GM19351 (cell line): ENCODE measurements at regions not wholly inside any gene's neighbourhood (a gene's known extent, or its start where the extent isn't known, plus 50 kb on each side); places are given as distances from the start of the nearest gene placed in this dataset.

Experiments used
- ATAC-seq: cut with Tn5 transposase; IDR thresholded peaks from one replicate; pipeline ENCODE4 v1.9.1; 2021; ENCODE audit warnings: mild to moderate bottlenecking, moderate library complexity; ENCODE audit not compliant: unreplicated experiment

DNA sequence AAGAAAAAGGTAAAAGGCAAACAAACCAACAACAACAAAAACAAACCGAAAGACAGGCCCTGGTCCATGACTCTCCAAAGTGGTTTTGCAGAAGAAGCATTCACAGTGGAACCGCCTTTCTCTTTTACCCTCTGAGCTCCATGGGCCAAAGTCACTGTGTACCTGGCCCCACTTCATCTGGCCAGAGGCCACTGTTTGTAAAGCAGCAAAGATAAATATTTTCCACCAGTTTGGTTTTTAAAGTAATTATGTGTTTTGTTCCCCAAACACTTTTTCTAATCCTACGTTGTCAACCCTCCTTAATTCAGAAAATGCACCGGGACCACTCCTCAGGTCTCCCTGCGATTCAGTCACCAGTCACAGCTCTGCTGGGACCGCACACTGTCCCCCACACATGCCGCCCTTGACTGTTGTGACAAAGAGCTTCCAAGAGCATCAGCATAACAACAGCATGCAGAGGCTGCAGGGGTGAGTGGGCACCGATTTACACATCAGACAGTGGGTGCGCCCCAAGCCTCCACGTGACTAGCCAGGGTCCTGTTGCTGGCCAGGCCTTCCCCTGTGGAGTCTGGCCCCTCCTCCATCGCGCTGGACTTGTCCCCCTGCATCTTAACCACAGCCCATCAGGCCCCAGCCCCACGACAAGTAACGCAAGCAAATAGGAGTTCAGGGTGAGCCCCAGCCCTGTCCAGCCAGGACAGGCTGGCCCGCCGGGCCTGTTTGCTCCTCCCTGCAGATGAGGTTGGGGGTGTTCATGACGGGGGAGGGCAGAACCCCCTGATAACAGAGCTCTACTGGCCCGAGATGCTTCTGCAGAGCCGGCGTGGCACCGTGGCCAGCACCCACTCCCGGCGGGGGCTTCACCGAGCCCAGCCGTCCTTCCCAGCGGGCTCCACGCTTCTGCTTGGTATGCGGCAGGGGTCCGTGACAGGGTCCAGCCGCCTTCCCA is 65.2 kb upstream of the DIO3 start:
- ATAC-seq: no peak

DNA sequence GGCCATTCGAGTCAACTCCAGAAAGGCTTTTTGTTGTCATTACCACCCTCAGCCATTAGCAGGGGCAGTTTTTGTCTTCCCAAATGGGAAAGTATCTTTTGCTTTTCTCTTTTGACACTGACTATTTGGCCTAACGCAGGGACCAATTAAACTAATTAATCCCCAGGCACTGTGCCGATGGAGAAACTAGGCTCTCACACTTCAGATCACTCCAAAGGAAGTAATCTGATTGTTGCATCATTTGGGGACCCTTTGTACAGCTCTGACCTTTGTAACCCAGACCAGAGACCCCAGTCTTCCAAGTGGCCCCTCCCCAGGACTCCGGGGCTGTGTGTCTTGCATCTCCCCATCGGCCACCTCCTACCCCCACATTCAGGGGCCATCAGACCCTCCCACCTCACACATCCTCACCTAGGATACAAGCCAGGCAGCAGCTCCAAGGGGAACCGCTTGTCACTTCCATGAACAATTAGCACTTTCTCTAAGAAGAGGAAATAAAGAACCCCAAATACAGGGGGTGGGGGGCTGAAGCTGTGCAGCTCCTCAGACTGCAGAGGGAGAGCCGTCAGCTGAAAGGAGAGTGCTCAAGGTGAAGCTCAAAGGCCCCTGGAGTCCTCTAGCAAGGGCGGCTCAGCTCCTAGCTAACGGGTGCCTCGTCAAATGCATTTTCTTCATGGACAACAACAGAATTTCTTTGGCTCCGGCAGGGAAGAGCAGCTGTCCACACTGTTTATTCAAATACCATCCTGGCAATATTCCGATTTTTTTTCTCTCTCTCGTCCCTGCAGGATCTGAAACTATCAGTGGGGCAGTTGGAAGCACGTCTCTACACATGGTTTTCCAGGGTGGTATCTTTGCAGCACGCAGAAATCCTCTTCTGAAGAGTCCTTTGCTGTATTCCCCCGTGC is 64.3 kb upstream of the DIO3 start:
- ATAC-seq: no peak

DNA sequence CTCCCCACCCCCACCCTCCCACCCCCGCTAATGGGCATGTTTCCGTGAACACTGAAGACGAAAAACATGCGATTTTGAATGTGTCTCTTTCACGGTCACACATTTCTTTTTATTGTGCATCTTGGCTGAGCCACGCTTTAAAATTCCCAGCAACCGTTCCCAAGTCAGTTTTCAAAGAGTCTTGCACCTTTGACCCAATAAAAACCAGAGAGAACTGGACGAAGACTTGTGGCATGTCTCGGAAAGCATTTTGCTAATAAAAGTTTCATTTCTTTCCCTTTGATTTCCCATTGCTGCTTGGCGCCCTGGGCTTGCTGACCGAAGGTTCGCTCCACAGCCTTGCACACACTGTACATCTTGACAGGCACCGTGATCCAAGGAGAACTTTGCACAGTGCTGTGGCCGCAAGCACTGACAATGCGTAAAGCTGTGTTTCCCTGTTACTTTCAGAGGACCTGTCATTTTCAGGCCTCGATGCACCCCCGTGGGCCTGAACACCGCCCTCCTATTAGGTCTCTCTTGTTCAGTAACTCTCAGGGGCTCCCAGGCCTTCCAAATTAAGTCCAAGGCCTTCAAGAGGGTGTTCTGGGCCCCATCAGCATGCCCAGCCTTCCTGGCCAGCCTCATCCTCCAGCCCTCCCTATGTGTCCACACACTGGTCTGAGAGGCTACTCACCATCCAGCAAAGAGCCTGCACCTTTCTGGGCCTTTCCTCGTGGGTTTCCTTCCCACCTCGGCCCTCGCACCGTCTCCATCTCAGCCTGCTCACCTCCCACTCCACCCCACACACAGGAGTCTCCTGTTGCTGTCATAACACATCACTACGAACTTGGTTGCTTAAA is 63.4 kb upstream of the DIO3 start:
- ATAC-seq: no peak

DNA sequence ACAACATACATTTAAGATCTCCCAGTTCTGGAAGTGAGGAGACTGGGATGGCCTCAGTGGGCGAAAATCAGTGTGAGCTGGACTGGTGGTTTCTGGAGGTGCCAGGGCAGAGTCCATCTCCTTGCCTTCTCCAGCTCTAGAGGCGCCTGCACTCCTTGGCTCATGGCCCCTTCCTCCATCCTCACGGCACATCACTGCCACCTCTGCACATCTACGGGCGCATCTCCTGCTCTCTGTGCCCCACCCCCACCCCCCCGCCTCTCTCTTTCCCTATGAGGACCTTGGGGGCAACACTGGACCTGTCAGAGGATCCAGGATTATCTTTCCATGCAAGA is 62.8 kb upstream of the DIO3 start:
- ATAC-seq: no peak

DNA sequence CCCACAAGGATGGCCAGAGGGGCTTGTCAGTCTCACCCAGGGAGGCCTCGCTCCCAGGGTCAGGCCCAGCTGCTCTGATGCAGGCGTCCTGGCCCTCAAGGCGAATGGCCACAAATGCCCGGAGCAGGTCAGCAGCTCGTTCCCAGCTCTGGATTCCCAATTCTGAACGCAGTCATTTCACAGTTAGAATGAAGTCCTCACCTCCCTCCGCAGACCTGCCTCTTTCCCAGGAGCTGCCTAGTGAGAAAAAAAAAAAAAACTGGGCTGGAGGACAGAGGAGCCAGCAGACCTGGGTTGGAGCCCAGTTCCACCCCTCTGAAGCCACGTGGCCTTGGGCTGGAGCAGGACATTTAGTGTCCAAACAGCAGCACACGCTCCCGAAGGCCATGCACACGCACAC is 62.2 kb upstream of the DIO3 start:
- ATAC-seq: no peak

DNA sequence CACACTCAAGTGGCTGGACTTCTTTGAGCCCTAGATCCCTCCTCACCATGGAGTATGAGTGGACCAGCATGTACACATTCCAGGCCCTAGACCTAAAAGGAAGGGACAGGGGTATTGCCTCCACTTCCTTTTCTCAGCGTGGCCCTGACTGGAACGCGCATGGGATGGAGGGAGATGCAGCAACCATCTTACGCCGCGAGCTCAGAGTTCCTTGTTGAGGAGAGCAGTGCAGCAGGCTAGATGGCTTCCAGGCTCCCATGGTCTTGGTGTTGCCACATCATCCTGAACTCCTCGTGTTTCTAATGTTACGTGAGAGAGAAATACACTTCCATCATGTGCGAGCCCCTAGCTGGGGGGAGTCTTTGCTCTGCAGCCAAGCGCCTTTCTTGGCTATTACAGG is 61.8 kb upstream of the DIO3 start:
- ATAC-seq: no peak

DNA sequence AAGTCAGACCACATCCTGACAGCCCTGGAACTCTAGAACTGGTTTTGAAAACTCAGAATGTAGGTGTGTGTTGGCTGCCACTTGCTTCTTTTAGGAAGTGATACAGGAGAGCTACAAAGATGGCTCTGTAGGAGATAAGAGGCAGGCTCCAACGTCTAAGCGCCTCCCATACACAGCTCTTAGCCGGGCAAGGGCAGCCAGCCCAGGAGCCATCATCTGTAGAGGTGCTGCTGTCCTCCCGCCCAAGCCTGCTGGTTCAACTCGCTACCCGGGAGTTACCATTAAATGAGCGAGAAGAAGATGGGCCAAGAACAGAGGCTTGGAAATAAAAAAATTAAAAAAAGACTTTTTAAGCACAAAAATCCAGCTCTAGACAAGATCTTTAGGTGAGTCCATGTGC is 61.2 kb upstream of the DIO3 start:
- no peak for ATAC-seq

DNA sequence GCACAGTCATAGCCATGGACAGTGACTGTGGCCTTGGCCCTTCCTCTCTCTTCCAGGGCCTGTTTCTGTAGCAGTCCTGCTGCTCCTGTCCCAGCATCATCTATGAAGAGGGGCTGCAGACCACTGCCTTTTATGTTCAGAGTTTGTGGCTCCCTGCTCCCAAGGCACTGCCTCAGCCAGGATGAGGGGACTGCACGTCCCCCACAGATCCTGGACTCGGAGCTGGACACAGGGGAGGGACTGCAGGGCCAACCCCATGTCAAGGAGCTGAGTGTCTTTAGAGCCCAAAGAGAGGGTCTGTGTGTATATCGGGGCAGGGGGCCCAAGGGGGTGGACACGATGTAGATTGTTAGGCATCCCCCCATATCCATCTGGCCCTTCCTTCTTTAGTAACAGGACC is 60.6 kb upstream of the DIO3 start:
- ATAC-seq: no peak

DNA sequence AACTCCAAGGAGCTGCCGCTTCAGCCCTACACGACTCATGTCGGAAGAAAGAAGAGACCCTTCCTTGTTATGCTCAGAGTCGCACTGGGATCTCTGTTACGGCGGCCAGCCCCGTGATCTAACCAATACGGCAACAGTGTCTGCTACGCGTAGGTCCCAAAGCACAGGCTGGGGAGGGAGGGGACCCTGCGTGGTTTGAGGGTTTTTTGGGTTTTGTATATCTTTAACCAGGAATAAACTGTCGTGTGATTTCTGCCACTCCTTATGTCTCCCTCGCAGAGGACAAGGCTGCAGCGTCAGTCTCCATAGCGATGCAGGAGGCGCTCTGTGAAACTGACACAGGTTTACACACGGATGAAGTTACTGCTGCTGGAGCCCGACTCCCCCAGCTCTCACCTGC is 60.0 kb upstream of the DIO3 start:
- ATAC-seq: no peak

DNA sequence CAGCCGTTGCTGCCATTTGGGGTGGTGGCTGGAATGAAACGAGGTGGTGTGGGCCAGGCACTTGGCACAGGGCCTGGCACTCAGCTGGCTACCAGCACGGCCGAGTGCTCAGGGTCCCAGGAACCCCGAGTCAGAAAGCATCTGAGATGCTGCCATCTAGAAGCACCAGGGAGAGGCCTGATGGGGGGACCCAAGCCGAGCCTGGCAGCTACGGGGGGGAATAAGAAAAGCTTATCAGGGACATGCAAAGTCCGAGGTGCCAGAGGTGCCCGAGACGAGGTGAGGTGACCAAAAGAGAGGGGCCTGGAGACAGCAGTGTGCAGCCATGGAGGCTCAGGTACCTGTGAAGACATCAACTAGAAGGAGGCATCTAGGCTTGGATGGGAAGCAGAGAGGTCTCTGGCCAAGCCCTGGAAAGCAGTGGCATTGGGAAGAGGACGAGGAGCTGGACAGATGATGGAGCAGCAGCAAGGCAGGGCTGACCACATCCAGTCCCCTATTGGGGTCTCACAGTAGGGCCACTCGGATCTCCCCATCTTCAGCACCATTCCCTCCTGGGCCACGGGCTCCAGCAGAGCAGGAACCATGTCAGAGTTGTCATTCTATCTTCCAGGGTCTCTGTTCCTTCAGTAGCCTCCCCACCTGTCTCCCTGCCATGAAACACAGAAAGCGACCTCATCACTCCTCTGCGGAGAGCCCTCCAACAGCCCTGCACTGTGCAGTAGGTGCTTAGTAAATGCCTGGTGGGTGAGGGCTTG is 59.3 kb upstream of the DIO3 start:
- no peak for ATAC-seq

DNA sequence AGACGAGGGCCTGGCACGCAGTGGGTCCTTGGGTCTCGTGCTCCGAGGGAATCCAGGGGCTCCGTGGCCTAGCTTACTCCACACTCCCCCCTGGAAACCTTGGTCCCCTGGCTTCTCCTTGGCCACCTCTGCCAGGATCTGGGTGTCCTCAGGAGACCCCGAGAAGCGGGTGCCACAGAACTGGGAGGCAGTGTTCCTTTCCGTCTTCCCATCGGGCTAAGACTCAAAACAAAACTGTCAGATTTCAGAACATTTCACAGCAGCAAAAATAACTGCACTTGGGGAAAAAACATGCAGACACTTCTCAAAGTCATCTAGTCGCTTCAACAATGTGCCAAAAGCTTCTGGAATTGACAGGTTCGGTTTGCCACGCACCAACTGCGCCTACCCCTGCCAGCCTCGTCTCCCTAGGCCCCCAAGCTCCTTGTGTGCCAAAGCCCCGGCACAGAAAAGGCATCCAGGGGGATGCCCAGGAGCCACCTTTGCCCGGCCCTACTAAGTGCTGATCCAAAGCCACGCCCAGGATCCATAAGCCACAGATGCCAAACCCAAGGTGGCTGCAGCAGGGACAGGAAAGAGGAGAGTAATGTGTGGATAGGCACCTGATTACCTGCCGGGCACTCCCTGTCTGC is 58.4 kb upstream of the DIO3 start:
- no peak for ATAC-seq

DNA sequence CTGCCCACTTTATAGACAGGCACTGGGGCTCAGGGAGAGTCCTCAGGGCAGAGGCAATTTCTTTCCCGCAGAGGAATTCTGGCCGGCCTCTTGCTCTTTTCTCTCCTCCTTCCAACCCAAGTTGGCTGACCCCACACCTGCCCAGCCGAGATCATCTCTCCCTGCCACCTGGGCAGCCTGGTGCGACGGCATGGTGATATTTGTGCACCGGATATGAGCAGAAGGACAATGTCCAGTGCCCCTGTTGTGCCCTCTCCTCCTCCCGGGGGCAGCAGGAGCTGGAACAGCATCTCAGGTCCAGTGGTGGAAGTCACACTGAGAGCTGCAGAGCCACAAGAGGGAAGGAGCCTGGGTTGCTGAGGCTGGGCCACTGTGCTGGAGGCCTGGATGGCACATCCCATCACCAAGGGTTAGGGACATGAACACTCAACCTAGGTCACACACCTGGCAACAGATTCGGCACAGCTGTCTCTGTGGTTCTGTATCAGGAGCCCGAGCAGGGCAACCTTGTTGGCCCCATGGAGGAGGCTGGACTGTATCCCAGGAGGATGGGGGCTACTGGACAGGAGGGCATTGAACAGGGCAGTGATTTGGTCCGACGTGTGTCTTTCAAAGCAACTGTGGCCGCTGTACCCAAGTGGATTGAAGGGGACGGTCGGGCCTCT is 57.7 kb upstream of the DIO3 start:
- ATAC-seq: no peak

DNA sequence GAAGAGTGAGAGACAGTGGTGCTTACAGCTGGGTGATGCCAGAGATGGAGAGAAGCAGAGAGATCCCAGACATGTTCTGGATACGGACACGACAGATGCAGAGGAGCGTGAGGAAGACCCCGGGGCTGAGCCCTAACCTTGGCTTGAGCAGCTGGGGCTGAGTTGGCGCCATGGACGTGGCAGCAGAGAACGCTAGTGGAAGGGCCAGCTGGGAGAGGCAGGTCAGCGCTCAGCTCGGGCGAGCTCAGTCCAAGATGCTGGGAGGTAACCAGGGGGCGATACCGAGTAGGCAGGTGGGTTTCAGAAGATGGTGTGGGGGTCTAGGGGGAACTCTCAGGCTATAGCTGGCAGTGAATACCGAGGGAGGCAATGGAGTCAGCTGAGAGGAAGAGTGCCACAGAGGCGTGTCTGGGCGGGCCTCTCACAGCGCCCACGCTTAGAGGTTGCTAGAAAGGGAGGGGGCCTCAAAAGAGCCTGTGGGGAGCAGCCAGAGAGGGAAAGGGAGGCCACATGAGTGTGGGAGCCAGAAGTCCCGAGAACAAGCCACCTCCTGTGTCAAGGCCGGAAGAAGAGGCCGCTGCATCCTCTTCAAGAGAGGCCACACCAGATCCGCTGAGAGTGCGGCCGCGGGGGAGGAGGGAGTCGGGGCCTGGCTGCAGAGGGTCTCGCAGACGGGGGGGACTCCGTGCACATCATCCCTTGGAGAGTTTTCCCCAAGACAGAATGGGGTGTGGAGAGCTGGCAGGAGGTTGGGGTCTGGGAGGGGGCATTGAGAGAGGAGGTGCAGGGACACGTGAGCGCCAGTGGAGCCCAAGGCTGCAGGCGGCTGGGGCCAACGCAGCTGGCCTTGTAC is 57.0 kb upstream of the DIO3 start:
- no peak for ATAC-seq

DNA sequence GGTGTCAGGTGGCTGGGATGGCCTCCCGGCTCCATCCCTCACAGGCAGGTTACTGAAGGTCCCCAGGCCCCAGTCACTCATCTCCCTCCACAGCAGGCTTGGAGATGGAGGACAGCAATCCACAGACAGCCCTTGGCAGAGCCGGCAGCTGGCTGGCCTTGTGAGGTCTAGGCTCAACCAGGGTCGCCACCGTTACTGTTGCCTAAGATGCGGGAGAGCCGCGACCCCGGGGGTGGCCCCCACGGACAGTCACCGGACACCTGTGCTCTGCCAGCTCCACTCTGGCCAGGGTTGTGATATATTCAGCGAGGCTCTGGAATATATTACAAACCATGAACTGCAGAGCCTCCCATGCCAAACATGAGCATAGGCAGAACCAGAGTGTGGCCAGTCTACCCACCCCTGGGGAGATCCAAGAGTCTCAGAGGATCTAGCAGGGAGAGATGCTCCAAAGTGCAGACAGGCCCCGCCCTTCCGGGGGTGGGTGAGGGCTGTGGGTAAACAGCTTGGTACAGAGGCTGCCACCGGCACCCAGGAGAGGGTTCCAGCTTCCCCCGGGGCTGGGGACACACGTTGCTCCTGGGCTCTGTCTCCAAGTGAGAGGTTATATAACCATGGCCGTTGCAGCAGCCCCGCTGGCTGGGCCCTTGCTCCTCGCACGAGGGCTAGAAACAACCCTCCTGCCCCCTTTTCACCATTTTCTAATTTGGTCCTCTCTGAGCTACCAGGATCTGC is 55.9 kb upstream of the DIO3 start:
- no peak for ATAC-seq

DNA sequence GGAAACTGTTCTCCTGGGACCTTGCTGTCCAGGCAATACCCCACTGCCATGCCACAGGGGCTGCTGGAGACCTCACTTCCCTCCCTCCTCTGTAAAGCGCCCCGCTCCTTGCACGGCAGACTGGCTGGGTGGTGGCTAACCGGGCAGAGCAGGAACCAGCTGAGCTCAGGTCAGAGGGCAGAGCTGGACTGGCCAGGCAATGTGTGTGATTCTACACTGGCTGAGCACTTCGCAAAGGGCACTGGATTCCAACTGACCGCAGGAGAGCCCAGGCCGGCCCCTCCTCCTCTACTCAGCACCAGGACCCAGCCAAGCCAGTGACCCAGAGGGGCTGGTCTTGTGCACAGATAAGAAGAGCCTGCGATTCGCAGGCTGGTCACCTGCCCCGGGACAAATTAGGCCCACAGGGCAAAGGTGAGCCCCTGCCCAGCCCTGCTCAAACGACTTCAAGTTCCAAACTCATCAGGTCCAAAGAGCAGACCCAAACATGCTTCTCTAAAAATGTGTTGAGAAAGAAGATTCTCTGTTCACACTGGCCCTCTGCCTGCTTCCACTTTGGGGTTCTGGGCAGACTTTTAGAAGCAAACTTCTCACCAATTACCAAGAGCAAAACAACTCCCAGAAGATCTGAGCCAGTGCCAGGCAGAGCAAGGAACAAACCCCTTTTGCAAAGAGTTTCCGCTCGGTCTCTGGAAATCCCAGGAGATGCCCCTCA is 54.9 kb upstream of the DIO3 start:
- no peak for ATAC-seq

DNA sequence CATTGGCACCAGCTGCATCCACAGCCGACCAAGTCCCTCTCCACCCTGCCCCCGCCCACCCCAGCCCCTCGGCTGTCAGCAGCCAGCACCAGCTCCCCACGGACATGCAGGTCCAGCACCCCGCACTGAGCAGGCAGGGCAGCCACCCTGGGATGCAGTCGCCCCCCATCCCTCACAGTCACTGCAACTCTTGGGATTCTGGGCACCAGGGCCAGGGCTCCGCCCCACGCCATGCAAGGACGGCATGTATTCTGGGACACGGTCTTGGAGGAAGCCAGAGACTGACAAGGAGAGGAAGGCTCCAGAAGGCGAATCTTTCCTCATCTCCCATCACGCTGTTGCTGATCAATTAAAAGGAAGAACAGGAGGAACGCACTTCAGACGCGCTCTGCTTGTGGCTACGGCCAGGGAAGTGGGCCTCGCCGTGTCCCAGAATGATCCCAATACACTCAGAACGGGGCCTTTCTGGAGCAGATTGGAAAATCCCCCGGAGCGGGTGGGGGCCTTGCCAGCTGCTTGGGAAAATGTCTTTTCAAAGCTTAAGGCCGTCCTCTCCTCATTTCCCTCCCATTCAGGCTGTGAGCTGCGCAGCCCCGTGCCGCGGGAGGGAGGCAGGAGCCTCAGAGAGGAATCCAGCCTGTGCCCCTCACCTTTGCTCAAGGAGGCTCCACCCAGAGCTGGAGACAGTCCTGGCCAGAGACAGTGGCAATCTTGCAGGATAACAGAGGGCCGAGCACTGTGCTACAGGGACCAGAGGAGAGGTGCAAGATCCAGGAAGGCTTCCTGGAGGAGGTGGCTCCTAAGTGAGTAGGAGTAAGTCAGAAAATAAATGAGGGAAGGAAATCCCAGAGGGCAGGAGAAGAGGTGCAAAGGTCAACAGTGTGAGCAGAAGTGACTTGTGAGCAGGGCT is 54.1 kb upstream of the DIO3 start:
- no peak for ATAC-seq
